T-helper 2 cell treated with Interferon-gamma antibody and Interleukin-4, amounts not matched to agents 100 ng/mL and 5 ng/mL, for 36 hours (primary cell): ENCODE measurements at regions not wholly inside any gene's neighbourhood (a gene's known extent, or its start where the extent isn't known, plus 50 kb on each side); places are given as distances from the start of the nearest gene placed in this dataset.

Experiments
- intact Hi-C: fragments of 100-400 bp; cut with micrococcal nuclease; formaldehyde crosslinking; loops from one replicate; pipeline ENCODE4 v1.15.1; 2023

GRCh38 chr9:118364266-118365106, 660.3 kb downstream of the TLR4 start:
- intact Hi-C loops, result no loop called here

- intact Hi-C loops, result no loop called here
These were observed 662.0 kb downstream of the TLR4 start for GRCh38 chr9:118366228-118366627.

- intact Hi-C loops, result no loop called here
These were observed 663.2 kb downstream of the TLR4 start for GRCh38 chr9:118367383-118367782.

- intact Hi-C loops, result no loop called here
These were observed 680.4 kb downstream of the TLR4 start for GRCh38 chr9:118384531-118385100.

- intact Hi-C loops, result no loop called here
These were observed 691.2 kb downstream of the TLR4 start for GRCh38 chr9:118395415-118395814.

GRCh38 chr9:118401546-118401945, 697.3 kb downstream of the TLR4 start:
- intact Hi-C loops, result no loop called here

- intact Hi-C loops, result no loop called here
These were observed 710.5 kb downstream of the TLR4 start for GRCh38 chr9:118414676-118415075.

- intact Hi-C loops, result no loop called here
These were observed 714.8 kb downstream of the TLR4 start for GRCh38 chr9:118418887-118419565.

- intact Hi-C loops, result no loop called here
These were observed 715.5 kb downstream of the TLR4 start for GRCh38 chr9:118419676-118420075.

- intact Hi-C loops, result no loop called here
These were observed 718.3 kb downstream of the TLR4 start for GRCh38 chr9:118422508-118422907.

GRCh38 chr9:118423021-118423420, 718.8 kb downstream of the TLR4 start:
- intact Hi-C loops, result no loop called here

- intact Hi-C loops, result no loop called here
These were observed 719.5 kb downstream of the TLR4 start for GRCh38 chr9:118423721-118424120.

GRCh38 chr9:118426772-118427171, 722.6 kb downstream of the TLR4 start:
- intact Hi-C loops, result no loop called here

GRCh38 chr9:118438810-118439209, 734.6 kb downstream of the TLR4 start:
- intact Hi-C loops, result no loop called here

GRCh38 chr9:118439441-118439840, 735.2 kb downstream of the TLR4 start:
- intact Hi-C loops, result no loop called here

GRCh38 chr9:118444403-118444802, 740.2 kb downstream of the TLR4 start:
- intact Hi-C loops, result no loop called here

- intact Hi-C loops, result no loop called here
These were observed 742.9 kb downstream of the TLR4 start for GRCh38 chr9:118446943-118447639.

- intact Hi-C loops, result no loop called here
These were observed 745.4 kb downstream of the TLR4 start for GRCh38 chr9:118449554-118449953.

GRCh38 chr9:118455259-118455658, 751.1 kb downstream of the TLR4 start:
- intact Hi-C loops, result no loop called here

- intact Hi-C loops, result no loop called here
These were observed 751.6 kb downstream of the TLR4 start for GRCh38 chr9:118455788-118456187.

- intact Hi-C loops, result no loop called here
These were observed 753.2 kb downstream of the TLR4 start for GRCh38 chr9:118457171-118458000.
